HG02943 (cell line): ENCODE measurements at regions not wholly inside any gene's neighbourhood (a gene's known extent, or its start where the extent isn't known, plus 50 kb on each side); places are given as distances from the start of the nearest gene placed in this dataset.

Experiments used
- ATAC-seq: cut with Tn5 transposase; IDR thresholded peaks from one replicate; pipeline ENCODE4 v1.9.1; 2021; ENCODE audit warnings: mild to moderate bottlenecking, low read depth, moderate library complexity; ENCODE audit not compliant: unreplicated experiment

DNA sequence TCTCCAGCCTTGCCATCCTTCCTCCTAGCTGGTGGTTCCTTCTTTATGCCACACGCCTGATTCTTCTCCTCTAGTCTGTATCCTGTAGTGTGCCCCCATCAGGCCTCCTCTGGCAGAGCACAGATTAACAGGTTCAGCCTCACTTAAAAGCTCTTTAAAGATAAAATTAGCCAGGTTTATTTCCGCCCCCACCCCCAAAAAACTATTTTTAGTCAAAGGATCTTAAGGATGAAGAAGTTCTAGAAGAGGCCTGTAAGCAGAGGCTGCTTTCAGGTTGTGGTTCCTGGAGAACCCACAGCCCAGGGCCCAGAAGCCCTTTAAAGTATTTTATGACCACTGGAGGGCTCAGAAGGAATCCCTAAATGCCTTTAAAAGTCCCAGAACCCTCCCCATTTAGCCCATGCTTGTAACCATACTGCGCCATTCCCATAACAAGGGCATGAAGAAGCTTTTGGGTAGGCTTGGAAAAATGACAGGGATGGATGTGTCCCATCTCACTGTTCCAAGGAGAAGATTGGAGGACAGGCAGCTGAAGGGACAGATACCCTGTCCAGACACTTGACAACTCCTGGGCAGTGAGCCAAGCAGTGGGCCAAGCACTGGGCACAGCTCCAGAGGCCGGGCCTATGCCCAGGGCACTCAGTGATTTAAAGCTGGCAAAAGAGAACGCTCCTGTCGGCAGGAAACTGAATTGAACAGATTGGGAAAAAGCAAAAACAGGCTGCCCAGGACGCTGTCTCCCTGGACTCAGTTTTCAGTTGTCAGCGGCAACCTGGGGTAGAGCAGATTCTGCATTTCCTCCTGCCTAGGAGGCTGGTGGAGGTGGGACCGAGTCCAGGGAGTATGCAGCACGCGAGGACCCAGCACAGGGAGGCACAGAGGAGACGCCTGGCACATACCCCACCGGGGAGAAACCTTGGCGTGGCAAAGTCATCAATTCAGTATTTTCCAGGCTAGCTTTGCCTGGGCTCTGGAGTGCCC is 106.3 kb upstream of the SSBP2 start:
- no peak for ATAC-seq

DNA sequence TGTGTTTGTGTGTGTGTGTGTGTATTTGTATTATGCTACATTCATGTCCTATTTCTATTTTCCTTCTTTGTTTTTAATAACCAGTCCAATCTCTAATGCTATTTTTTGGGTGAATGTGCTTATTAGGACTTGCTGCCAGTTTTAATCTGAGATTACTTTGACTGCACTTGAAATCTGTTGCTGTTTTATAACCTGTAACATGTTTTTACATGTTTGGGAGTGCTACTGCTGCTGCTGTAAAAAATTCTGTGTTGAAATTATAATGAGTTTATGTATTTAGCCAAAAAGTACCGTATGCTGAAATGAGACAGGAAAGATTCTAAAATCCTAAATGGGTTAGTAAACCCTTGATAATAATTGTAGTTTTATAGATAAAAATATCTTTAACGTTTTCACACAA is 104.7 kb upstream of the SSBP2 start:
- ATAC-seq: no peak

DNA sequence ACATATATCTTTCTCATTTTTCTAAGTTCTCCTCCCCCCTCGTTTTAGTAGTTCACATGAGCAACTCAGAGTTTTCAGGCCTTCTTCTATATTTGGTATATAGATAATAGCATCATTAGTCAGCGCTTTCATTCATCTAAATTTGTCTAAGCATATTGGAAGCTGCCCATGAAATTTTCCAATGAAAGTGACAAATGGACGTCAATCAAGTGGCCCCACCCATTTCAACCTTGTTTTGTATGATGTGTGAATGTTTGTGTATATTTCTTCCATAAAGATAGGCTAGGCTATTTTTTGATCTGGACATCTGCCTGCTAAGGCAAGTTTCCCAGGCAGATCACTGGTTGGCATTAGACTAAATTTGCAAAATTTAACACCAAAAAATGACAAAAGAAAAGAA is 104.0 kb upstream of the SSBP2 start:
- no peak for ATAC-seq

DNA sequence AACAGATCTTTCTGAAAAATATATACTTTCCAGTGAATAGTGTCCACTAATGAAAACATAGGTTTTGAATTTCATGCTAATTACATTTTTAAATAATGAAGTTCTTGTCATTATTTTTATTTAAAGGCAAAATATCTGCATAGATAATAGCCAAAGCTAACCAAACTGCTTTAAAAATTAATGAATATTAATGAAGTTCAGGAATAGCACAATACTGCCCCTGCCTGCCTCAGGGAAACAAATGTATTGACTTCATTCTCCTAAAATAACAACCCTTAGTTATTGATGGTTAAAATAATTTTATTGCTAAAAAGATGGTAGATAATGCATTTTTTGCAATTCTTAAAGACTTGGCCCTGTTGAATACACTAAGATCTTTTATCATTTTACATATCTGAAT is 103.6 kb upstream of the SSBP2 start:
- no peak for ATAC-seq

DNA sequence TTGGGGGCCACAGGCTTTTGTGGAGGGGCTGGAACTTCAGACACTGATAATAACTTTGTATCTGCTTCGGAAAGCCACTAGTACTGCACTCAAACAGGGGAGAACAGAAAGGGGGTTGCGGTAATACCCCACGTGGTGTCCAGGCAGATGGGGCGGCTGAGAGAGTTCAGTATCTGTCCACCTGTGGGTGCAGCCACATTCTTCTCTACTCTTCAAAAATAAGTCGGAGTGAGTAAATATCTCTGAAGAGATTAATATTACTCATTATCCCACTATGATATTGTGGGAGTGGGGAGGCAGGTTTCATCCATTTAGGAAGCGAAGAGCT is 102.1 kb upstream of the SSBP2 start:
- ATAC-seq: no peak

DNA sequence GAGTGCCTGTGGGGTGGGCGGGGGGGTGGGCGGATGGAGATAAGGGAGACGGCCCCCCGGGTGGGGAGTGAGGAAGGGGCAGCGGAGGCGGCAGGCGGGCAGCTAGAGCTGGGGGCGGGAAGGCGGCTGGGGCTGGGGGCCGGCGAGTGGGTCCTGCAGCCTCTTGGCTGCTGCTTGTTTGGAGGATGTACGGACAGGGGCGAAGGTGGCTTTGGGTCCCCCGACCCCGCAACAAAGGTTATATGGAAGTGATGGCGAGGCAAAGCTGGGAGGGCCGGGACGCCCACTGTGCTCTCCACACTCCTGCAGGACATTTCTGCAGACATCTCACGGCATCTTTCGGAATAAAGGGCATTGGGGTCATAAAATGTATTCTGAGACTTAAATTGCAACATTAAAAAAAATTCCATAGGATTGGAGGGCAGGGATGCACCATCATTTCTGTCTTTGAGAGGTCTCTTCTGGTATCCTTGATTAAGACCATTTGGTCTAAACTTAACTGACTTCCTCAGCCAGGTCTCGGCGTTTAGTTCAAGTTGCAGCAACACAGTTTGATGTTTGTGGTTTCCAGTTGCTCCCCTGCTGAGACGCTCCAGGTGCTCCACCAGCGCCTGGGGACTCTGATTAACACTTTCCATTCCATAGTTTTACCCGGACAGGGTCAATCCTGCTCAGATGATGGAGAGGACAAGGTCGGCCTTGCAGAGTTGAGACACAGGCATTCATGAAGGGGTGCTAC is 101.6 kb upstream of the SSBP2 start:
- no peak for ATAC-seq

DNA sequence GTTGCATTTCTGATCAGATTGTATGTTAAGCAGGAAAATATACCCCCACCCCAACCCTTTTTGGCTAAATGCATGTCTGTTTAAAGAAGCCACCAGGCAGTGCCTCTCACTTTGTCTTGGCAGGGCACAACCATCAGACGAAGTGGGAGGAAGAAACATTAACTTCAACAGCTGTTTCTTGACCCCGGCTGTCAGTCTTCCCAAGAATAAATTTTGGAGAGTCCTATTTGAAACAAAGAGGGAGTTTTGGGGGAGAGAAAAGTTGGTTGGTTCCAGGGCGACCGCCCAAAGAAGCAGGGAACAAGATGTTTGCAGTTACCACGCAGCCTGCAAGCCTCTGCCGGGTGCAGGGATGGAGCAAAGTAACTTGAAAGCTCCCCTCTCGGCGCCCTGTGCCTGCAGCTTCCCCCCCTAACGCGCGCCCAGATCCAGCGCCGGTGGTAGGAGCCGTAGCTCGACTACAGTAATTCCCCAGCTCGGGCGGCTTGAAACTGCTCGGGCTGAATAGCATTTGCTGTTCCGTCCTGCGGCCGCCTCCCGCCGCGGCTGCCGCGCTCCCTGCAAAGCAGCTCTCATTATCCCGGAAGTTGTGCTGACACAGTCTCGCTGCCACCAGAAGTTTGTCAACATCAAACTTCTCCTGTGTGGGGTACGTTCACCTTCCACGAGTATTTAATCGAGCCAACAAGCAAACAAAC is 100.7 kb upstream of the SSBP2 start:
- ATAC-seq: no peak

DNA sequence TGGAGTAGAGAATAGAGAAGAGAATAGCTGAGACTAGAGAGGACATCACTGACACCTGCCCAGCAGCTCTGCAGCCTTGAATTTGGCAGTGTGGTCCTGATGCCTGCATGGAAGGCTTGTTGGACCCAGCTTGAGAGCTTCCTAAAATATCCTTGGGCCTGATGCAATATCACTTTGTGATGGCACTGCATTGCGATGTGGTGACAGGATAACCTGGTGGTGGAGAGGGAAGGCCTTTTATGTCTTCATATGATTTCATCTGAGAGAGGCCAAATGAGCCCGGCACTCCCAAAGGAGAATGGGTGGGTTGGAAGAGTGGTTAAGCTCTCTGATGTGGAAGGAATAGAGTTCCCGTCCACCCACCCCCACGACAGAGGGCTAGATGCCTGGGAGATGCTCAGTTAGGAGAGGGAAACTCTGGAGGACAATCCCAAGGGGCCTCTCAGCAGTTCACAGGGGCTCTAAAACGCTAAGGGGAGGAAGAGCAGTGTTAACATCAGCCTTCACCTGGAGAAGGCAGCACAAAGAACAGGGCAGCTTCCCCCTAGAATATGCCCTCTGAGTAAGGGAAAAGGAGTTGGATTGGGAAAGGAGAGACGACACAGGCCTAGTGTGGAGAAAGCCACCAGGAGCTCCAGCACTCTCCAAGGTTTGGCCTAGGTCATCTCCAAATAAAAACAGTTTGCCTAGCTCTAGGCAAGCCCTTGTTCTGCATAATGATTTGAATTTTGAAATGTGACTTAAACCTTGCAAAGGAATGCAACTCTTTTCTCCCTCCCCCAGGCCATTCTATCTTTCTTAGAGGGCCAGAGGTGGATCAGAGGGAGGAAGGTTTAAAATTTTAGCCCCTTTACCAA is 99.8 kb upstream of the SSBP2 start:
- no peak for ATAC-seq

DNA sequence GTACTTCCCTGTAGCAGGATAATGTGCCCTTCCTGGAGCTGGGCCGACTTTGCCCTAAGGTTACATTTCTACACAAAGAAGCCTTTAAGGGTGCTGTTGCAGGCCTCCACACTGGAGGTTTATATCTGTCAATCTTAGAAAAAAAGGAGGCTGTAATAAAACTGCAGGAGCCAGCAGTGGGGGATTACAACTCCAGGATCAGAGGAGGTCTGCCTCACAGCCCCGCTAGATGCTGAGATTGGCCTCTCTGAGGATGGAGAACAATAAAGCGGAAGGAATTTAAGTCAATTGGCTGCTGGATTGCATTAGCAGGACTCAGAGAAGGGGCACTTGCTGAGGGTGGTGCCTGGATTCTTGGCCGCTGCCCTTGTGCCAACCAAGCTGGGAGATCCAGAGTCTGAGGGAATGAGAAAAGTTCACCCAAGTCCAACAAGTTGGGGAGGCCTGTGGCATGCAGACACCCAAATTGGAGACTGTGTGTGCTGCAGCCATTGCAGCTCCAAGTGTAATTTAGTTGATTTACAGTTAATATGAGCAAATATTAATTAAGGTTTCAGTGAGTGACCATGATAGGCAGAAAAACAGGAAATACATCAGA is 99.0 kb upstream of the SSBP2 start:
- ATAC-seq: no peak

DNA sequence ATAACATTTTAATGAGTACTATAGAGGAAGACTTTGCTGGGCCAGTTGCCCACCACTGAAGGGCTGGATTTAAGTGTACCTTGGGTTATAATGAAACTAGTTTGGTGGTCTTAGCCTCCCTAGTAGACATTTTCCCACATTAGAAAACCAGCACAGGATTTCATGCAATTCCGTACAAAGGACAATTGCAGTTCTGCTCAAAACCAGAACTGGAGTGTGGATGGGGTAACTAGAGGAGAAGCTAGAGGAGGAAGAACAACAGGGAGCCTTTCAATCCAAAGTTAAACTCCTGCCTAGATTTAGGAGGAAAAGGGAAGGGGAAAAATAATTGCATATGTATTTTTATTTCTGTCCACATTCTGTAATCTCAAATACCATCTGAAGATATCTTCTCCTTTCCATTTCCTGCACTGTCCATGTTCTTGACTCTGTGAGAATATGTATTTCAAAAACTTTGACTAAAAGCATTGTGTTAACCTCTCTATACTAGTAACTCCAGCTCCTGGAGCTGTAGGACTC is 97.5 kb upstream of the SSBP2 start:
- no peak for ATAC-seq

DNA sequence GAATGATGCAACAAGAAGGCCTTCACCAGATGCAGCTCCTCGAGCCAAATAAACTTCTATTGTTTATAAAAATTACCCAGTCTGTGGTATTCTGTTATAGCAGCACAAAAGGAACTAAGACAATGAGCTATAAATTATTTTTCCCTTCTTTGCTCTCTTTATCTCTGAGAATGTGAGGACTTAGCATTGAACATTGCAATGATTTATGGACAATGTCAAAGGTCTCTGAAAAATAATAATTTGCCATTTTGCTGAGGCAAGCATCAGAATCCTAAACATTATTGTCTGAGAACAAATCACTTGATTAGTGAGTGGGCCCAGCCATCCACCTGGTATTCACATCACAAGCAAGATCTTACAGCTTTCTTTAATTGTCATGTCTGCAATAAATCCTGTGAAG is 95.4 kb upstream of the SSBP2 start:
- ATAC-seq: no peak

DNA sequence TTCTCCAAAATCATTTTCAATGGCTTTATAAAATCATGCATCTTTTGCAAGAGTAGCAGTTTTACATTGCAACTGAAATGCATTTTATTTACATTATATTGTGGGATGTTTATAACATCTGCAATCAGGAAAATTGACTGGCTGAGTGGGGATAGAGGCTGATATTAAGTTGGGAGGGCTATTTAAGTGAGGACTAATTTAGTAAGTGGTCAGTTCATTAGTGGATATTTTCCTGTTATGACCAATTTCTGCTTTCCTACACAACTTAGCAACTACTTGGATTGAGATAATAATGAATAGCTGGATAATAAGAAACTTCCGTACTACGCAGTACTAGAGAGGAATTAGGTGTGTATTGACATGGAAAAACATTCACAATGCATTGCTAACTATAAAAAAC is 92.9 kb upstream of the SSBP2 start:
- no peak for ATAC-seq

DNA sequence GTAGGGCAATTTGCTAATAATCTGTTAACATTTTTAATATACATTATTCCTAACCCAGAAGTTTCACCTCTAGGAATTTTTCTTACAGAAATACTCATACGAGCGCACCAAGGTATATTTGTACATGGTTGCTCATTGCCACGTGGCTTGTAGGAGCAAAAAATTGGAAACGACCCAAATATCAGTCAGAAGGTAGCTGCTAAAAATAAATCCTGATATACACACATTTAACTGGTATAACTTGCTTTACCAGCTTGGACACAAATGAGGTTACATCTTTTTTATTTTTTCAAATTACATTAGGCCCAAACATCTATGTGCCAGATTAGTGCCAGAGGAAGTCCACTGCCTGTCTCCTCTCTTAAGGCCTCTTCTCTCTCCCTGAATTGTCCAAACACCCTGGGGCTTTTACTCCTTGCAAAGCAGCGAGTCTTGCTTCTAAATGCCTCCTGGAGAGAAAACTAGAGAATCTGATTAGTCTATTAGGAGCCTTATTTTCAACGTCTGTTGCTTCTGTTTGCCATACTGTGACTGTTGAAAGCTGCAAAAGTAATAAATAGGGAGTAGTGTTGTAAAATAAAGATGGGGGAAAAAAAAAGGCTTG is 92.0 kb upstream of the SSBP2 start:
- no peak for ATAC-seq

DNA sequence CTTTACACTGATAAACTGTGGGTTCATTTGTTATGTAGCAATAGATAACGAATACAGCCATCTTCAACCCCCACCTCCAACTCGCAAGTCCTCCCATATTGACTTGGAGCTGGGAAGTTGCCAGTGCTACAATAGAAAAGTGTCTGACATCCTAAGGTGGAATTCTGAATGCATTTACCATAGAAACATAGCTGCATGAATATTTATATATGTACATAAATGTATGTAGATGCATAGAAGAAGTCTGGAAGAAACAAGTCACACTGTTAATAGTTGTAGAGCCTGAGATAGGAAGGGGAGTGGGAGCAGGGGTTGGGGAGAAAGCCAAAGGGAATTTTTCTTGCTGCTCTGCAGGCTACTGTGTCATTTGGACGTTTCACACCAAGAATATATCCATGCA is 88.1 kb upstream of the SSBP2 start:
- ATAC-seq: no peak

DNA sequence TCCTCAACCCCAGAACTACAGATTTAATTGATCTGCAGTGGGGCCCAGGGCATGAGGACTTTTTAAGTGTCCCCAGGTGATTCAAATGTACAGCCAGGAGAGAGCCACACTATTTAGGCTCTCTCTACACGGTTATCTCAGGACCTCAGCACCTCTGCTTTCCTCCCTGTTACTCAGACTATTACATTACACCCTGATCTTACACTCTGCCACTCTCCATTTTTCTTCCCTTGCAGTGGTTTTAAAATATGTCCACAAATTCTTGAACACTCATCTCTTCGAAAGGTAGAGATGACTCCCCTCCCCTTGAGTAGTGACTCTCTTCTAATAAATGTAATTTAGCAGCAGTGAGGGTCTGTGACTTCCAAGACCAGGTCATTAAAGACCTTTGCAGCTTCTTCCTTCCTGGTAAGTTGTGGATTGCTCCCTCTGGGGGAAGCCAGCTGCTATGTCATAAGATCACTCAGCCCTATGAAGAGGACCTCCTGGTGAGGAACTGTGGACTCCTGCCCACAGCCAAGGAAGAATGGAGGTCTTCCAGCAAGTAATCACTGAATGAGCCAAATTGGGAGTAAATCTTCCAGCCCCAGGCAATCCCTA is 87.5 kb upstream of the SSBP2 start:
- ATAC-seq: peak; percentile 67

DNA sequence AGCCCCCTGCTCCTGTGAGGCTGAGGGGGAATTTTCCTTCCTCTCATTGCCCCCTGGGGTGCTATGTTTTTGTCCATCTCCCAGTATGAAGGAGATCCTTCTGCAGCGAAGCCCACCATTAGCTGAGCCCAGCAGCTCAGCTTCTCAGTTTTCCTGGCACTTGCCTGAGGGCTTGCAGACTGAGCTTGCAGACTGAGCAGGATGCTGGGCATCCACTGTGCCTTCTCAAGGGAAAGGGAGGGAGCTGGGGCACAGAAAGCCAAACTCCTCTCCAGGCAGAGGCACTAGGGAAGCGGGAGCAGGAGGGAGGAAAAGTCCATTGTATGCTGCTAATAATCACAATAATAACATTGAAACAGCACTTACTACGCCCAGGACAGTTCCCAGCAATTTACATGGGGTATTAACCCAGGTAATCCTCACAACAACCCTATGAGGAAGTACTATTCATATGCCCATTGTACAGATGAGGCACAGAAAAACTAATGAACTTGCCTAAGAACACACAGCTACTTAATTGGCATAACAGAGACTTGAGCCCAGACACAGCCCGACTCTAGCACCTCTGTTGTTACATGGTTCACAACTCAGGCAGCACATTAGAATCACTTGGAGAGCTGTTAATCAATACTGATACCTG is 86.9 kb upstream of the SSBP2 start:
- ATAC-seq: no peak

DNA sequence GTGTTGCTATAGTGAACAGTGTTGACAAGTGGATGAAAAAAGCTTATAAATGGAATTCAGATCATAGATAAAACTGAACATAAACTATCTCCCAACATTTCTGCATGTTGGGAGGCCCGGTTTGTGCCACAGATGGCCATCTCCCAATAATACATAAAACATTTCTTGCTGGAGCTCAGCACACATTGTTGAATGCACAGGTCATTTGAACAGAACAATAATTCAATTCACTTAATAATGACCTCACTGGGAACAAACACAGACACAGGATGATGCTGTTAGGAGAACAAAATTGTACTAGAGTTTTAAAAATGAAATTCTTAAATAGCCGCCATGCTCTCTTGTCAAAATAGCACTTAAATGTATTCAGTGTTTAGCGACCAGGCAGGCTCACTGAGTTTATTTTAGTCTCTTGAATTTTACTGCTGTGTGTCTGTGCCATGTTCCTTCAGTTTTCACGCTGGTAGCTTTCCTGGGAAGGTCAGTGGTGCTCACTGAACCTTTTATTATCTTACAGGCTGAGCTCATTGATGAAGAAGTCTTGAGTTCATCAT is 85.0 kb upstream of the SSBP2 start:
- ATAC-seq: no peak

DNA sequence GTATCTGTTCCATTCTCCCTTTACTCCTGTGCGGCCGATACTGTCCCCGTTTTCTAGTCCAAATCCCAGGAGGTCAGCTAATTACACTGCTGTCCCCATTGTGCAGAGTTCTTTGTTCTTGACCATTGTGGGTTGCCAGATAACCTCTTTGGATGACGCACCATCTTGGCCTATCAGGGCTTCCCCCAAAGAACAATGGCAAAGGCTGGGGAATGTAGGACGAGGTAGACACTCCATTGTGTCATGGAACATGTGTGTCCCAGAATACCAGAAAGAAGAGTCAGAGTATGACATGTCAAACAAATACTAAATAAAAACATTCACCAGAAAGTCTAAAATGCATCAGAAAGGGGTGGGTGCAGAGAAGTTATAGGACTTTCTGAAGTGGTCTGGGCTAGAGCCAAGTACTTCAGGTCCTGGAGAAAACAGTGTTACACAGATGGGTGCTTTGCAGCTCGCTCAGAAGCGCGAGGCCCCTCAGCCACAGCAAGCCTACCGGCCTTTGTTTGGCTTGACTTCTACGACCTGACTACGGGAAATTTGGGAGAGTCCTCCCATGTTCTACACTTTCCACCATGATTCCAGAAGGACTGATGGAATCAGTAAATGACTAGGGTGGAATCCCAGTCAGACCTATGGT is 83.2 kb upstream of the SSBP2 start:
- ATAC-seq: no peak
